Right hindlimb (tissue), 1 donor: ENCODE measurements at regions not wholly inside any gene's neighbourhood (a gene's known extent, or its start where the extent isn't known, plus 50 kb on each side); places are given as distances from the start of the nearest gene placed in this dataset.

ENCODE experiments used
- DNase-seq: peaks from one replicate; pipeline ENCODE4 v3.0.0-alpha.2; 2018

DNA sequence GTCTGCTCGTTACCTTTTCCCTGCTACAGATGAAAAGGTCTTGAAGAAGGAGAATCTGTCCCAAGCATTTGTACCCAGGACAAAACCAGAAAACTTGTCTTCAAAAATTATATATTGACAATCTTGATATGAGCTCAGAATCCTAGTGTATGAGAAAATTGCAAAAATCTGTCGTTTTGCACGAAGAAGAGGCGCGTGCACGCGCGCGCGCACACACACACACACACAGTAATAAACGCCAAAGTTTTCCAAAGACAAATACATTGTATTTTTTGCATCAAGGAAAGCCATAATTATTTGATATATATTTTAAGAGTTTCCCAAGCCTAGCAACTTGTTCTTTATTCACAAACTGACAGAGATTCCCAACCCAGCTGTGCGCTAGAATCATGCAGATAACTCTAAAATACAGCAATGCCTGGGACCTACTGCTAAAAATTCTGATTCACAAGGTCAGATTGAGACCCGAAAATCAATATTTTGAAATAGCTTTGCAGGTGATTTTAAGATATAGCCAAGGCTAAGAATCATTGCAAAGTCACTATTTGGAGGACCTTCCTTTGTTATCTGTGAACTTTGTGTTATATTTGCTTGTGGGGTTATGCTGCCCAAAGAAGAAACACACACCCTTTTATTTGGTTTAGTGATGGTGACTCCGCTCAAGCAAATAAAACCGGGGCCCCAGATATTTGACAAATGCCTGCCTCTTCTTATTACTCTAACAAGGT lies 1287.7 kb upstream of the CDH6 start:
- DNase-seq, result no peak

DNA sequence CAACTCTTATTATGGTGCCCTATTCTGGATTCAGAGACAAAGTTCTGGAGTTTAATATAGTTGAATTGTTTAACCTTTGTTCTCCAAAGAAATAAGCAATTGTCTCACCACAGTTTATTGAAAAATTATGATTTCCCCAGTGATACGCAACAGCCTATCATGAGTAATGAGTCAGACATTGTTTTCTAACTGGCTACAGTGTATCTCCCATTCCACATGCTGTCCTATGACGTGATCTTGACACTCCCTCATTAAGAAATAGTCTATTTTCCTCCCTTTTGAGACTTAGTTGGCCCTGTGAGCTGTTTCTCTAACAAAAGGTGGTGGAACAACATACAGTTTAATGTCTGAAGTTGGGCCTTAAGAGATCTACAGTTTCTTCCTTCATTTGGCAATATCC lies 1290.6 kb upstream of the CDH6 start:
- no peak for DNase-seq

DNA sequence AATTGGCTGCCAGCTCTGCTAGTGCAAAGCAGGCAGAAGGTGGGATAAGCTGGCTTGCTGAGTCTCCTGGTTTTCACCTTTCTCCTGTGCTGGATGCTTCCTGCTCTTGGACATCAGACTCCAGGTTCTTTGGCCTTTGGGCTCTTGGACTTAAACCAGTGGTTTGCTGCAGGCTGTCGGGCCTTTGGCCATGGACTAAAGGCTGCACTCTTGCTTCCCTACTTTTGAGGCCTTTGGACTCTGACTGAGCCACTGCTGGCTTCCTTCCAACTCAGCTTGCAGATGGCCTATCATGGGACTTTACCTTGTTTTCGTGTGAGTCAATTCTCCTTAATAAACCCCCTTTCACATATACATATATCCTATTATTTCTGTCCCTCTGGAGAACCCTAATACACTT lies 1293.9 kb upstream of the CDH6 start:
- no peak for DNase-seq

DNA sequence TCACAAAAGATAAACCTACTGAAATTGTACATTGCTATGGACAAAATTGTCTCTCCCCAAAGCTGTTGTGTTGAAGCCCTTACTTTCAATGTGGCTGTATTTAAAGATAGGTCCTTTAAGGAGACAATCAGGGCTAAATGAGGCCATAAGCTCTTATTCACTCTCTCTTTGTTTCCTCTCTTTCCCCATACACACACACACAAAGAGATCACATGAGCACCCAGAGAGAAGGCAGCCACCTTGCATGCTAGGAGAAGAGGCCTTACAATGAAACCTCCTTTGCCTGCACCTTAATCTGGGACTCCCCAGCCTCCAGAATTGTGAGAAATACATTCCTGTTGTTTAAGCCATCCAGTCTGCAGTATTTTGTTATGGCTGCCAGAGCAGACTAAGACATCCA lies 1295.6 kb upstream of the CDH6 start:
- DNase-seq, result no peak

DNA sequence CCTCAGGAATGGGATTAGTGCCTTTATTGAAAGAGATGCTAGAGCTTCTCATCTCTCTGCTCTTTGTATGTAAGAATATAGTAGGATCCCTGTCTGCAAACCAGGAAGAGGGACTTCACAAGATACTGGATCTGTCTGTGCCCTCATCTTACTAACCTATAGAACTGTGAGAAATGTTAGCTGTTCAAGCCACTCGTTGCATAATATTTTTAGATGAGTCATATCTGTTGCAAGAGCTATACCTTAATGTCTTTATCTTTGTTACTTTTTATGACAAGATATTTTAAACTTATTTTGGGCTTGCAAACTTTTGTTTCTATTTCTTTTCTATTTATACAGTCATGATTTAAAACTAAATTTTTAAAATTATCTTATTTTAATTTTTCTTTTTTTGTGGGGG lies 1296.8 kb upstream of the CDH6 start:
- DNase-seq, result no peak

DNA sequence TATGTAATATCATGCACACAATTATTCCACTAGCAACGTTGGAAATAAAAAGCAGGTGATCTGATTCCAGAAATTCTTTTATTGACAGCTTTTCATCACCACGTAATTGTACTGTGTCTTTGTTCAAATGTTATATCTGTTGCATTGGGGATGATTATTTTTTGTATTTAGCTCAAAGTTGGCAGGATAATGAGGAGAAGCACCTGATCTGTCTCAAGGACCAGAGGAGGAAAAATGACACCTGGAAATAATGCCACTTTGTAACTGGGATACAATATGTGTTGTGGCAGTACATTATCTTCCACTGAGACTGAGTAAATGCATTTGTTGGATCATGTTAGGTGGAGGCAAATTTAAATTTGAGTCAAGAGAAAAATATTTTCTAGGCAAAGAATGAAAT lies 1298.8 kb upstream of the CDH6 start:
- DNase-seq, result no peak

DNA sequence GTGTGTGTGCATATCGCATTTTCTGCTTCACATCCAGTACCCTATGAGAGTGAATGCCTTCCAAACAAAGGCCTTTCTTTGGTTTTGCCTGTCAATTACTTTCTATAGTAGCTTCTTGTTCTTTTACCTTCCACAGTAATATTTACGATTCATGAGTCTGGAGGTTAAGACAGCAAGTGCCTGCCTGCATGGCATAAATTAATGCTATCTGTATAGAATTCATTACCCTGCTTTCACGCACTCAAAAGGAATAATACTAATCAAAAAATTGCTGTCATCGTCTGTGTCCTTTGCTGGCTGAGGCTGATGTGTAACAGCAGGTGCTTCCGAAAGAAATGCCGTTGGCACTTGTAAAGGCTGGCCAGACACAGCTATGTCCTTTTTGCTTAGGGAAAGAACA lies 1304.4 kb upstream of the CDH6 start:
- DNase-seq, result no peak

DNA sequence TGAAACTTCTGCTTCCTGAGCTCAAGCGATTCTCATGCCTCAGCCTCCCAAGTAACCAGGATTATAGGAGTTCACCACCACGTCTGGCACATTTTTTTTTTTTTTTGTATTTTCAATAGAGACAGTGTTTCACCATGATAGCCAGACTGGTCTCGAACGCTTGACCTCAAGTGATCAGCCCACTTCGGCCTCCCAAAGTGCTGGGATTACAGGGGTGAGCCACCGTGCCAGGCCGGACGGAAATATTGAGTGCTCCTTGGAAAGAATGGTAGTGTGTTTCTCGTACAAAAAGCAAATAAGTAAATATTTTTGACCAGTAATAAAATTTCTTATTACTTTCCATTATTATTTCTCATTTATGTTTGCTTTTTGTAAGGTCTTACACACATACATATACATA lies 1307.9 kb upstream of the CDH6 start:
- no peak for DNase-seq

DNA sequence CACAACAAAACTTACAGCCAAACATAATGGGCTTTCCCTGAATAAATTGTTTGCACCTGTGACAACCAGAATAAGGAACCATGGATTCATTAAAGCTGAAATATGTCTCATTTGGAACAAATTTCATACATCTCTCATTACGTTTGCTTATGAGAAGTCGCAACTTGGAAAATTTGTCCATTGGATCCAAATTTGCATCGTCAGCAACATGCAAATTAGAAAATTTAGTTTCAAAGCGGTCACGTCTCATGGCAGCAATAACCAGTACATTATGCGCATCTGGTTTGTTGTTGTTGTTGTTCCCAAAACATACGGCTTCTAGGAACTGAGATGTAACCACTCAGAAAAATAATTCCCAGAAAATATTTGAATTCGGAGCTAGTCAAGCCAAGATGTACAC lies 1311.5 kb upstream of the CDH6 start:
- no peak for DNase-seq

DNA sequence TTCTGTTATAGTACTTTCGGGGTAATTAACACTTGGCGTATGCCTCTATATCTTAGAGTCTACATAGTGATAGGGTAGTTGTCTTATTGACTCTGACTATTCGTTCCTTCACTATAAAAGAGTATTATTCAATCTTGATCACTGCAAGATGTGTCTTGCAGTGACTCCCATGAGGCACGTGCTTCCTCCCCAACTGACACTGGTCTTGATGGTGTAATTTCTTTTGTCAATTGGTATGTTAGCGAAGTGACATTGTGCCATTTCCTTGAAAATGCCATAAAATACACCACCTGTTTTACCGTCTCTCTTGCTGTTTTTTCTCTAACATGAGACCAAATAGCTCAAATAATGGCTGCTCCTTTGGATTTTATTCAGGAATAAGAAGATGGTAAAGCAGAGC lies 1314.1 kb upstream of the CDH6 start:
- DNase-seq, result no peak

DNA sequence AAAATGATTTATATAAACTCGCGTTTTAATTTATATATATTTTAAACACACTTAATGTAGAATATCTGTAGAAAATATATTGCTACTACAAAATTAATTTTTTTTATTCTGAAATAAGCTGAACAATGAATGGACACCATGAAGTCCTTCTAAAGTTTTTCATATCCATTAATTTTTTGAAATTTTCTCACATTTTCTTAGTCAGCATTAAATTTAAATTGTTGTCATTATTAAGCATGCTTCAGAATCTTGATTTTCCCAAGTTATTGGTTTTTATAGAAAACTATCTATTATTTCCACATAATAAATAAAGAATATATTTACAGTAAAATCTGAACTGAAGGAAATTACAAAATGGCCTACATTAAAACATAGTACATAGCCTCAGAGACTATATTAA lies 1314.9 kb upstream of the CDH6 start:
- DNase-seq, result no peak

DNA sequence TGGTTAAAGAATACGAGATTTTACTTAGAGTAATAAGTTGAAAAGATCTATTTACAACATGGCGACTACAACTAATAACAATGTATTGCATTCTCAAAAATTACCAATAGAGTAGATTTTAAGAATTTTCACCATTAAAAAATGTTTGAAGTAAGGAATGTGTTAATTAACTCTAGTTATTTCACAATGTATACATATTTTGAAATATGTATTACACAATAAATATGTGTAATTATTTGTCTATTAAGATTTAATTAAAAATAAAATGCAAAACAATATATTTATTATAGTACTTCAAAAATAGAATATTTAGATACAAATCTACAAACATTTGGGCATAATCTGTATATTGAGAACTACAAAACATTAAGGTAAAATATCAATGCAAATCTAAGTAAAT lies 1326.3 kb upstream of the CDH6 start:
- DNase-seq, result no peak

DNA sequence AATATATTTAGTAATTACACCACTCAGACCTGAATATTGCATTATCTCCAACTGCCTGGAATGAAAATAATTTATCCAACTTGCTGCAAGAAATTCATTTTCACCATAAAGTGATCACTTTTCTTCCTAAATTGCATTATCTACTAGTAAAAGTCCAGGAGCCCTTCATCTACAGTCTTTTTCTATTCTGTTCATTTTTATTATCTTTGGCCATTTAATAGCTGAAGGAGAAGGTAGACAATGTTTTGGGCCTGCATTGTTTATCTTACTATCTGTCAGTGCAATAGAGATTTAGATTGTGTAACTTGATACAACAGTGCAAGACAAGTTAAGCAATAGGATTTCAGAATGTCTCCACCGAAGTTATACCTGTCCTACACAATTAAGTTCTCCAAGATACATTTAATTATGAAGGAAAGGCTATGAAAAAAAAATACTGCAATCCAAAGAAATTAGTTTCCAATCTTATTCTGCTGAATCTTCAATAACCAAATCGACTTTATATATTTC lies 1339.7 kb upstream of the CDH6 start:
- no peak for DNase-seq

DNA sequence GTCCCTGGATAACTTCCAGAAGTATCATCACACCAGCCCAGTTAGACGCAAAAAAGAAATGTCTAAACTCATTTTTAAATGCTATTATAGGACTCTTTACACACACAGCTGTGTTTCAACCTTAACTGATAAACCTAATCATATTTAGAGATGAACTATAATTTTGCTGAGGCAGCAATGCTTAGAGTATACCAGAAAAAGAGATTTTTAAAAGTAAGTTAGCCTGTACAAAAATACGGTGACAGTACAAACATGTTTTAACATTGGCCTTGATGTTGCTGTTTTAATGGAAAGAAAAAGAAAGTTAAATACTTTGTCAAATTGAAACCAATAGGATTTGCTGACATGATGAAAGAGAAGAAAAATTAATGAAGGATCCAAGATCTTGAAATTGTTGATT lies 1341.2 kb upstream of the CDH6 start:
- DNase-seq, result no peak

DNA sequence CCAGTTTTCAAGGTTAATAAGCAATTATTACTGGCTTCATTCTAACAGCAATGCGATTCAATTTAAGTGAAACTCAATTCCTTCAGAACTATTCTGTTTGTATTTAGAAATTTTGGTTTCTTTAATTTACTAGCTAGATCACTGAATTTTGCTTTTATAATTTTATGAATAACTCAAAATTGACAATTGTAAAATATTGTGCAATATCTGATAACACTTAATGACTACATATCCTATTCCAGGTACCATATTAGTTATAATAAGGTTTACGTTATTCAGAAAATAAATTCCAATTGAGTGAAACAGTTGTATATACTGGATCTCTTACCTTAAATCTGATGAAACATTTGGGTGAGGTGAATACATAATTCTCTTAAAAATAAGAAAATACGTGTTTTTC lies 1348.3 kb upstream of the CDH6 start:
- no peak for DNase-seq

DNA sequence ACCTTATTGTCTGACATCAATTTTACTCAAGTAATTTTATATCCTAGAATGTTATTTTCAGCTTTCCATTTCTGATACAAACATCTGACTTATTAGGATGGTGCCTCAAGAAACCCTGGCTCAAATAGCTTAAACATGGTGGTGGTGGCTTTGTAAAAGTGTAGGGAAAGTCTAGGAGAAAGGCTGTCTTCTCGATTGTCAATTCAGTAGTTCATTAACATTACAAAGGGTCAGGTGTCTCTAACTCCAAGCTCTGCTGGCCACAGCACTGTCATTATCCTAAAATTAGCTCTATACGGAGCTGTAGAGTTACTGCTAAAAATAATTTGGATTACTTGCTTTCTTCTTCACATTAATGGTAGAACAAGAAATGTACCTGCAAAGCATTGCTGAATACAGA lies 1360.1 kb upstream of the CDH6 start:
- no peak for DNase-seq

DNA sequence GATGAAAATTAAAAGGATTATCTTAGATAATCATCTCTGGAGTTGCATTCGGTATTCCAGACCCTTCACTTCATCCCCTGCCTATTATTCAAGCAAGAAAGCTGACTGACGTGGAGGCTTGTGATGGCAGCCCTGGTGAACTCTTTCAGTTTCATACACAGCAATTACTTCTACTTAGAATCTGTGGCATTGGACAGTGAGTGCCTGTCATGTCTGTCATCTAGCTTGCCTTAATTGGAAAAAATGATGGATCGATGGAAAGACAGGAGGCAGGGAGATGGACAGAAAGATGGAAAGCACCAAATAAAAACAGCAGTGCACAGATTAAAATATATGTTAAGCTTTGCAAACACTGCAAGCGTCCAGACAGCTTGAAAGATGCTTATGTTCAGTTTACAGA lies 1371.0 kb upstream of the CDH6 start:
- no peak for DNase-seq

DNA sequence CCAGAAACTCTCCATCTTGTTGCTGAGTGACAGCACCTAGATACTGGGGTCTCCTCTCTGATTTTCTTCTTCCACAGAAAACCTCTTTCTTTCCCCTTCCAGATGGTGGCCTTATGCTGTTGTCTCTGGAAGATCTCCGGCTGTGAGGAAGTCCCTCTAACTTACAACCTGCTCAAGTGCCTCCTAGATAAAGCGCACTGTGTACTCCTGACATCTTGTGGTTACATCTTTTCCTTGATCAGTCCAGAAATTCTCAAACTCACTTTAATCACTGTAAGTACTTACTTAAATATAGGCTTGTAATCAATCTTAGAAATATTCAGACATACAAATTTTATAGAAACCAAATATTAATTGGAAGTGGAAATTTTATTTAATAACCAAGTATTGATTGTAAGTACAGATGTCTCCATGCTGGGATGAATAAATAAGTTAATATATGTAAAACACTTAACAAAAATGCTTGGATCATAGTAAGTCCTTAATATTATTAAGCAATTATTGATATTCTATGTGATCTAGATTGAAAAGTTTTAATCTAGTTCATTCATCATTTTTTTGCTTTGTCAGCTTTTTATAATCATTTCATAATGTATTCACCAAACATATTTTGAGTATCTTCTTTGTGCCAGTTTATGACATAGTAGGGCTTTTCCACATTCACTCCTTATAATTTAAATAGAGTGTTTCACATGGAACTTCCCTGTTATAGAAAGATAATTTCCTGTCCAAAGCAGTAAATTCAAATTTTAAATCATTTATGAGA lies 1381.4 kb upstream of the CDH6 start:
- no peak for DNase-seq

DNA sequence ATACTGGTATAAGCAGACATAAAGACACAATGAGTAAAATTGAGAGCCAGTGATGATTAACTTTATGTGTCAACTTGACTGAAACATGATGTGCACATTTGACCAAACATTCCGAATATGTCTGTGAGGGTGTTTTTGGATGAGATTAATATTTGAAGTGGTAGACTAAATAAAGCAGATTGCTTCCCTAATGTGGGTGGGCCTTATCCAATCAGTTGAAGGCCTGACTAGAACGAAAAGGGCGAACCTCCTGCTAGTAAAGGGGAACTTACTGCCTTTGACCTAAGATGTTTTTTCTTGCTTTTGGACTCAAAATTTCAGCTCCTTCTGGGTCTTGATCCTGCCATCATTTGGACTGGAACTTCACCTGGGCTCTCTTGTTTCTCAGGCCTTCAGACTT lies 1387.7 kb upstream of the CDH6 start:
- DNase-seq, result no peak

DNA sequence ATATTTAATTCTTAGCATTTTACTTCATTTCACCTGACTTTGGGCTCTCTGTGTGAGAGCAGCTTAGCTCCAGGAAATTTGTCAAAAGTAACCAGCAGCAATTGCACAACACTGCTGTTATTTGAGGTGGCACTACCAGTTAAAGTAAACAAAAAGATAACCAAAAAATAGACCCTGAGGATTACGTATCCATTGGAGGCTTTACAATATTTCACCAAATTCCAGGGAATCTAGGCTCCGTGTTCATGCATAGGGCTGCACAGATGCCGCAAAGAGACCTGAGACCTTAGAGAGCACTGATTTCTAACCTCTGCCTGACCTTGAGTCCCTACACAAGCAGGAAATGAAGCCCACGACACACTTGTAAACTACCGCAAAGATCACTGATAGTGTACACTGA lies 1392.7 kb upstream of the CDH6 start:
- DNase-seq, result no peak

DNA sequence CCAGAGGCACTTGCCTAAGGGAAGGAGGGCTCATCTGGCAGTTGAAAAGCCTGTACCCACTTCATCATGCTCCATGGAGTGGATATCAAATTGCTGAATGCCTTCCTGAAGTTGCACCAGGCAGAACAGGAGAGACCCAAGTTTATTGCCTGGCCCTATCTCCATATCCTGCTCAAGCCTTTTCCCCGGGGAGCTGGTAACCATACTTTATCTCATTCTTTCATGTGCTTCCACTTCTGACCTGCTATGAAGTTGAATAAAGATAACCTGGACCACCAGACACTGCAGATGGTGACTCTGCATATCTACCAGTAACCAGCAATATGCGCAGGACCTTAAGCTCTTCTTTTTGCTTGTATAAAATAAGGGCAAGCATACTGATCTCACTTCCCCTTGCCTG lies 1397.5 kb upstream of the CDH6 start:
- no peak for DNase-seq

DNA sequence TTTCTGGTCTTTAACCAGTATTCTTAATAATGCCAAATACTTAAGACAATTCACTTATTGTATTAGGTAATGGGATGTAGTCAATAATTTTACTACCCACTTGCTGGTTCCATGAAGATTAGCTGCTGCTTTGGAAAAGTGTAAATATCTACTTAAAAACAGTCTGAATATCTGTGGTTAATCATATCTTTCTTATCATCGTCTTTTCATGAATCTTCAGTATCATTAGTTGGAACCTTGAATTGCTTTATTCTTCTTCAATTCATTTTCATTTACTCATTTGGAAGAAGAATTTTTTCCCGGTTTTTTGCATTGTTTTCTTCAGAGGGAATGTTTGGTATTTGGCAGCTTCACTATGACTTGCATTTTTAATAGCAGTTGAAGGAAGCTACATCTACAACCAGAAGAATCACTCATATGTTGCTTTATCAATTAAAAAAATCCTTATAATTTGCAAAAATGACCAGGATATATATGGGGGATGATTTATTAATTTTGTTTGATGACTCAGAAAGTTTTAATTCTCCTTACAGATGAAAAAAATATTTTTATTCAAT lies 1398.3 kb upstream of the CDH6 start:
- no peak for DNase-seq

DNA sequence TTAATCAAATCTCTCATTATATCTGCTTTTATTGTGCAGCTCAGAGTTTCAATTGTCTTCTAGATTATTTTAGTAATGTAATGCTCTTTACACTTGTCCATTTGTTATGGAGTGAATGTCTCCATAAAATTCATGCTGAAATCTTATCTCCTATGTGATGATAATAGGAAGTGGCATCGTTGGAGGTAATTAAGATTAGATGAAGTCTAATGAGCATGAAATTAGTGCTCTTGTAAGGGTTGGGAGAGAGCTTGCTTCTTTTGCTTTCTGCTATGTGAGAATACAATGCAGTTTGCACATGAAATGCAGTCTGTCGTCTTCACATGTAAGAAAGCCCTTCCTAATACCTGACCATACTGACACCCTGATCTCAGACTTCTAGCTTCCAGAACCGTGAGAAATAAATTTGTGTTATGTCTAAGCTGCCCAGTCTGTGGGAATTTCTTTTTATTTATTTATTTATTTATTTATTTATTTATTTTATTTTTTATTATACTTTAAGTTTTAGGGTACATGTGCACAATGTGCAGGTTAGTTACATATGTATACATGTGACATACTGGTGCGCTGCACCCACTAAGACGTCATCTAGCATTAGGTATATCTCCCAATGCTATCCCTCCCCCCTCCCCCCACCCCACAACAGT lies 1399.2 kb upstream of the CDH6 start:
- no peak for DNase-seq

DNA sequence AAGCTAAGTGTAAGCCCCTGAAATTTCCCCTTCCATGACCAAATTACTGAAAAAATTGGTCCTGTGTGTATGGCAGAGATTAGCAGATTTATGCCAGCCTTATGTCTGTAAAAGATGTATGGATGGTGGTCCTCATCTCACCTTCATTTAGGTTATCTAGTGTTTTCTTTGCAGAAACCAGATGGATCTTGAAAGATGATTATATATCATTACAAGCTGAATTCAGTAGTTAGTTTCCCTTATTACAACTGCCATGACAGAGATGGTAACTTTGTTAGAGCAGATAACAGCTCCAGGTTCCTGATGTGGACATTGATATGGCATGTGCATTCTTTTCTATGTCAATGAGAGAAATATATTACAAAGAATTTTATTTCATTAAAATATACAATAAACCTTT lies 1403.2 kb upstream of the CDH6 start:
- no peak for DNase-seq
